ENCODE measurements at regions not wholly inside any gene's neighbourhood (a gene's known extent, or its start where the extent isn't known, plus 50 kb on each side); places are given as distances from the start of the nearest gene placed in this dataset.

DNA sequence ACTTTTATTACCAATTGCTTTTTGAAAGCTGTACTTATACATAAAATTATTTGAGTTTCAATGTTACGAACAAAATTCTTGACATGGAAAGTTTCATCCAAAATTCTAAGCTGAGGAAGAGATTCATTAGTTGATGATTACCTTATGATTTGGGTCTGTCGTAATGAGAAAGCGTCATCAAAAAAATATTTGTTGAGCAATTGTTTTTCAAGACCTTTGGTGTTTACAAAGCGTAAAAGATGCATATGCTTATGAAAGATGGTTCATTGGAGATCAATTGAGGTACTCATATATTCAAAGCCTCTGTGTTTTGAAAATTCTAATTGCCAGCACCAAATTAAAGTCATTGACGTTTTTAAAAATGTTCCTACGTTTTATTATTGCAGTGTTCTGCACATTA lies 110.5 kb upstream of the DOK5 start:
- DNase-seq: no peak

DNA sequence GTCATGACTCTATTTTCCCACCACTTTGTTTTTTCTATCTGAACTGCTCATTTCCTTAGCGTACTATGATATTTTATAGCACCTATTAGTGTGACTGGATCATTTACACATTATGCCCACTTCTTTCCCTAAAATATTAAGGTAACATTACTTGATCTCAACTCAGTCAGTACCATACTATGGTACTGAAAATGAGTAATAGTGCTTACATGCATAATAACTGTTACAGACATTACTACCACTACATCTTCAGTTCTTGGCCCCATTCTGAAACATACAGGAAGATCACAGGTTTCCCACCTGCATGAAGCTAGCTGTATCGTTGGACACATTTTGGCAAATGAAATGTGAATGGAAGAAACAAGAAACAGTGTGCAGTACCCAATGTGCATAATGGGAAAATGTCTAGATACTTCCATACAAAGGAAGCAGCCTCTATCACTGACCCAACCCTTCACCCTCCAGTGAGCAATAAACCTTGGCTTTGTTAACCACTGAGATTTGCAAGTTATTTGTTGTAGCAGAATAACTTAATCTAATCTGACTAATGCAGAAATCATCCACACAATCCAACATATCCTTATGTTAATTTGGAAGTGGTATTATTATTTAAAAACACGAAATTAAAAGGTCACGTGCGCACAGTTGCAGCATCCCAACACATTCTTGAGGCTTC lies 108.6 kb upstream of the DOK5 start:
- DNase-seq: no peak

DNA sequence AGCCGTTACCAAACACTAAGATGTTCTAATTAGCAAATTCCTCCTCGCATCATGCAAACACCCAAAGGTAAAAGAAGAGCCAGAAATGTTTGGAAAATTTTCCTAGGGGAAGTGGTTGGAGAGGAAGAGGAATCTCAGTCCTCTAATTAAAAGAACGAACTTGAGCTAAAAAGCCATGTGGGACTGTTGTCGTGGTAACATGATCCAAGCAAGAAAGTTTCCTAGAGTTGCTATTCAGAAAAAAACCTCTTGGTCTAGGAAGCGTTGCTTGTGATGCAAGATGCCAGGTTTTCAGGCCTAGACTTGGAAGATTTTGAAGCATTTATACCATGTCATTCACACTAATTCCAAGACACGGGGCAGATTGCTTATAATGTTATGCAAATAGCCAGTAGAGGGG lies 106.8 kb upstream of the DOK5 start:
- no peak for DNase-seq

DNA sequence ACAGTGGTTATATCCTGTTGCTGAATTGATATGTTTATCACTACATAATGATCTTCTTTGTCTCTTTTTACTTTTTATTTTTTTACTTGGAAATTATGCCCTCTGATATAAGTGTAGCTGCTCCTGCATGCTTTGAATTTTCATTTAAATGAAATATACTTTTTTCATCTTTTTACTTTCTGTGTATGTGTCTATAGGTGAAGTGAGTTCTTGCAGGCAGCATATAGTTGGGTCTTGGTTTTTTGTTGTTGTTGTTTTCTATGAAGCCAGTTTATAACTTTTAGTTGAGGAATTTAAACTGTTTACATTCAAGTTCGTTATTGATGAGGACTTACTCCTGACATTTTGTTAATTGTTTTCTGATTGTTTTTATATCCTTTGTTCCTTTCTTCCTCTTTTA lies 103.1 kb upstream of the DOK5 start:
- no peak for DNase-seq

DNA sequence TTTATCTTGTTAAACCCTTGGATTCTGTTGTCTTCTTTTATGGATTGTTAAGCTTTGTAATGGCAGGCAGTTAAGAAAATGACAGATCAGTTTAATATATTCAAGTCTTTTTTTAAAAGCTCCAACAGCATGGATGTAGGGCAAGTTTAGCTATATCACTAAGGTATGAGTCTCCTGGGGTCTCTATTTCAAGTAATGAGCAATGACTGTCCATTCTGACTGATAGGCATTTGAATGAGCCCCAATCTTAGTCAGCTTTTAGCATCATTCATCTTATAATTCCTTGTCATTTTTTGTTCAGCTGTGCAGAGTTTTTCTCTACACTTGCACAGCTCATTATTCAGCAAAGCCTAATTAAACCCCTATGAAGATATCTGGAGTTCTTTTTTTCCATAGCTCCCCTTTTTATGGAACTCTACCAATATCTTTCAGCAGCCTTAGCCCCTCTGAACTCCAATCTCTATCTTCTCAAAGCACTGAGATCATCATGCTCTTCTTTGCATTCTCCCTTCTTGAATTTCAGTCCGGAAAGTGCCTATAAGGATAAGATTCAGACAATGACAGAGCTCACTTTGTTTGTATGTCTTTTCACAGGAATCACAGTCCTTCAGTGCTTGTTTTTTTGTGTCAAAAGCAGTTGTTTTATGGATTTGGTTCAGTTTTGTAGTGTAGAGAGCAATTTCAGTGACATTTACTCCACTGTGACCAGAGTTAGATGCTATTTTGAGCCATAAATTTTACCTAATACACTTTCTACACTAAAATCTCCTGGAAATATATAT lies 97.2 kb upstream of the DOK5 start:
- no peak for DNase-seq

DNA sequence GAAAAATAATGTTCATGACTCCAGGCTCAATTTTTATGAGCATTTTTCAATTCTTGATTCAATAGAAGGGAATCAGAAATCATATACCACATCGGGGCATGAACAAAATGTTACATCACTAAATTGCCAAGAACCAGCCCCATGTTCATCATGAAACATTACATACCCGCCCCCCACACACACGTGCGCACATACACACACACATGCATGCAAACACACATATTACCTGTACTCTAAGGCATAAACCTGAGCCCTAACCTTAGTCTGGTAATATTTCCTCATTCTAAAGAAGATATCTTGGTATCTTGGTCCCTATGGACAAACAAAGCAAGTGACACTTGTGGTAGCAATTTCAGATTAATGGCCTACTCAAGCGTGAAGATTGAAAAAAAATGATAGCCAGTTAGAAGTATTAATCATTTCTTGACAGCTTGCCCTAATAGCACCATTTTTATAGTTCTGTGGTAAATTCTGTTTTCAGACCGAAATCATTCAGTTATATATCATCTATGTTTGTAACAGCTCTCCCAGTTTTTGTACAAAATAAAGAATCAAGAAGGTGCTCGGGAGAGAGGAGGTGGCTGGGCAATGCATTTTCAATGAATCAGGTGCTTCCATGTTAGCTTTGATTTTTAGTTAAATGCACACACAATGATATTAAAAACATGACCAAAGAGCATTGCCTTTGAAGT lies 95.4 kb upstream of the DOK5 start:
- no peak for DNase-seq

DNA sequence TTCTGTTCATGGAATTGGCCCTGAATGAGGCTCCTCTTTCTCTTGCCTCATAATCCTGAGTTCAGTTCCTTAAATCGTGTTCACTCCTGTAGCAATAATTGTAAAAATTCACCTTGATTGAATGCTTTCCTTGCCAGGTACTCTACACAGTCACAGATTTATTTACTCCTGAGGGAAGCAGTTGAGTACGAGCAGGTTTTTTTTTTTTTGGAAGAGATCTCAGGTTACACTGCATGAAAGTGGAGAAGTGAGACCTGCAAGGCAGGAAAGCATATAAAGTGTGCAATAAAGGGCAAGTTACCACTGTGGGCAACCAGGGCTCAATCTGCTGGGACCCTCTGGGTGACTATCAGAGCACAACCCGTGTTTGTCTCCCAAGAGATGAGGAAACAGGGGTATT lies 93.0 kb upstream of the DOK5 start:
- no peak for DNase-seq

DNA sequence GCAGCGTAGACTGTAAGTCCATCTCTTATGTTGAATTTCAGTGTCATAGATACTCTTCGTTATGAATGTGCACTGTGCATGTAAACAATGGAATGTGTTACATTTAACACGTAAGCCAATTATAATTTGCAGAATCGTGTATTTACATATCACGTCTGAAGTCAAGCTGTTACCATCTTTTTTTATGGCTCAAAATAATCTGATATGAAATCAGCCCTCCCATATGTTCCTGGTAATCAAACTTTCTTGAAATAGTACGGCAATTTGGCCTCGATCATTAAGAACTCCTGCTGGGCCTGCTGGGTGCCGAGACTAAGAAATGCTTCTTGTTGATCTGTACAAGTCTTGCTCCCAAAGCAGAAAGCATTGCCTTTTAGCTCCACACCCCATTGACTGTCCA lies 89.6 kb upstream of the DOK5 start:
- no peak for DNase-seq

DNA sequence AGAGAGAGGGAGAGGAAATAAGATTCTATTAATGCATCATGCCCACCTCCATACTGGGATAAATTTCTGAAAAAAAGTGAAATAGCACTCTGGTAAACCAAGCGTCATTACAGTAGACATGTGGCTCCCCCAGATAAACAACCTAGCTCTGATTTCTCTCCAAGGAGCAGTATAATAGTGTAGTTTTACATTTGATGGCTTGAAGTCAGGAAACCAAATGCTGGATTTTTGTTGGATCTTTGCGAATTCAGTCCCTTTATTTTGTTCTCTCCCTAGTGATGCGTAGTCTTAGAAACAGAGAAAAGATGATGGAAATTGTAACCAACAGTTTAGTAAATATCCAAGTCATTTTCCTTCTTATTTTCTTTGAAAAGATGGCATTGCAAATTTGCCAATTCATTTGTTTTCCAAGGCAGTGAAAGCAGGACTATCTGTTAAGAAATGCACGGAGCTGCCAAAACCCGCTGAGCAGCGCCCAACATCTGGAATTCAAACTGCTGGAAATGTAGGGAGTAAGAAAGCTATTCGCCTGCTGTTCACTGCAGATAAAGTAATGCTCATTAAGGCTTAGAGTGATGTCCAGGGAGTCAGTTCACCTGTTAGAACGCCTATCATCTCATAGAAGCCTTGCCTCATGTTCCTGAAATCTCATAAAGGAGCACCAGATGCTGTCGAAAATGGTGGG lies 85.7 kb upstream of the DOK5 start:
- DNase-seq: no peak

DNA sequence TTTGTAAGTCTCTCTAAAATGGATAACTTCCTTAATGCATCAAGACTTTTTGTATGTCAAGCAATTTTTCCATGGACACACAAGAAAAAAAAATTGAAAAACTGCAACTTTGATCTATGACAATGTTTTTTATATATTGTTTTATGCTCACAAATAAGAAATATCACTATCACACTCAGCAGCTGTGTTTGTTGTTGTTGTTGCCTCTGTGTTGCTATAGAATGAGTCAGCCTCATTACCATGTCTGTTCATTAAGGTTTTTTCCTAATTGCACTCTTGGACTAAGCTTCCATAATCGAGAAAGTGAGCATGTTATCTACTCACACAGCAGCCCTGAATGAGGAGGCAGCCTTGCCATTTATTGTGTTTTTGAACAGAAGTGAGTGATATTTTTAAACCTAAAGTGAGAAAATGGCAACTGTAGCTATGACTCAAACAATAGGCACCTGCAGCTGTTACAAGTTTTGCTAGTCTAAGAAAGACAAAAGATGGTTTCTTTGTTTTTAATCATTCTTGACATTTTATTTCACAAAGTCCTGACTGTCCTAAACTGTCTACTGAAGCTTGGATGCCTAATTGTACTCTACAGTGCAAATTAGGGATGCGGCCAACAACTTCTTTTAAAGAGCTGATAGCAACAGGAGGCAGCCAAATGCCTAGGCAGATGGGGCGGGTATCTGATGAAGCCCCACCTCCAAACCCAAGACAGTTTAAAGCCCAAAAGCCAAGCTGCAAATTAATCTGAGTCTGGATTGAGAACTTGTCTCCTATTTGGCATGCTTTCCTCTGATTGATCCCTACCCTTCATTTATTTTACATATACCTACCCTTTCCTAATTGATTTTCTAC lies 77.9 kb upstream of the DOK5 start:
- no peak for DNase-seq

DNA sequence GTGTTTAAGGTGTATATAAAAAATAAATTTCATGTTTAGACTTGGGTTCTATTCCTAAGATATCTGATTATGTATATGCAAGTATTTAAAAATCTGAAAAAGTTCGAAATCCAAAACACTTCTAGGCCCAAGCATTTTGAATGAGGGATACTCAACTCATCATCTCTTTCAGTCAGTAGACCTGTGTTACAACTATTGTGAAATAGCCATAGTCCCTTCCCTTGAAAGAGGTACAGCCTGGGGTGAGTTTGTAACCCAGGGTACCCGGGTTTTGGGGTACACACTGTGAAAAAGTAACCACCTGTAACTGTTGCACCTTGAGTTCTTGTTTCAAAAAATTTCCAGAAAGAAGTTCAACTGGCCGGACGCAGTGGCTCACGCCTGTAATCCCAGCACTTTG lies 76.6 kb upstream of the DOK5 start:
- no peak for DNase-seq

DNA sequence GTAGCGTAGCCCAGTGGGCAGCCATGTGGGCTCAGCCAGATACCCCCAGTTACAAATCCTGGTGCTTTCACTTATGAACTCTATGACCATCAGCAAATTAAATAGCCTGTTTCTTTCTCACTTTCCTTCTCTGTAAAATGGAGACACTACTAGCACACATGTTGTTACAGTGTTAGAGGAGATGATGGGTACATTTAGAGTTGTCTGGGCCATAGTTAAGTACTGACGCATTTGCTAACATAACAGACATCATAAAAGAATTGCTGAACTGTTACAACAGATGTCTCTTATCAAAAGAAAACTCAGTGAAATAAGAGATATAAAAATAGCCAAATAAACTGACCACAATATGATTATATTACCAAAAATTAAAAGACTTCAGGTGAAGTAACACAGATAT lies 69.9 kb upstream of the DOK5 start:
- DNase-seq: no peak

DNA sequence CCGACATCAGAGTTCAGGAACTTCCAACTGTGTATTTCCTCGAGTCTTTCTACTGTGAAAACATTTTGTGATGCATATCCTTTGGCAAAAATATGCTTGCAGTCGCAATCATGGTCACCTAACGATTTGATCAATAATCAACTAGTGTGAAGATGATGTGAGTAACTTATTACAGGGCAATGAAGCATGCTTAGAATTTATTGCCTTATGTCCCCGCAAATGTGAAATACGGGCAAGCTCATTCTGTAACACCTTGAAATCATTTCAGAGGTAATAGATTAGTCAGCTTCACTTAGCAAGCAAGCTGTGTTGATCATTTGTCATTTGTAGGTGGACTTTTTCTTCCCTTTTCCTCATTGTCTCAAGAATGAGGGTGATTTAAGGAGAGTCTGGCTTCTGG lies 67.9 kb upstream of the DOK5 start:
- no peak for DNase-seq

DNA sequence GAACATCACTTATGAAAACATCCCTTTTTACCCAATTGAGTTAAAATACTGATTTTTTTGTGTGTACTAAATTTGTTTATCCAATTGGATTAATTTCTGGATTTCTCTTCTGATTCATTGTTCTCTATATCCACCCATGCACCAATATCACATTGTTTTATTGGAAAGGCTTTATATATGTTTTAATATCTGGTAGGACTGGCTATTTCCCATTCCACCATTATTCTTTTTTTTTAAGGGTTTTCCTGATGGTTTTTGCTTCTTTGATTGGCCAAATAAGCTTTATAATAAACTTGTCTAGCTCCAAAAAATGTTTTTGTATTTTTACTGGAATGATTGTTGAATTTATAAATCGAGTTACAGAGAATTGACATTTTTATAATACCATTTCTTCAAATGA lies 59.4 kb upstream of the DOK5 start:
- DNase-seq: no peak

DNA sequence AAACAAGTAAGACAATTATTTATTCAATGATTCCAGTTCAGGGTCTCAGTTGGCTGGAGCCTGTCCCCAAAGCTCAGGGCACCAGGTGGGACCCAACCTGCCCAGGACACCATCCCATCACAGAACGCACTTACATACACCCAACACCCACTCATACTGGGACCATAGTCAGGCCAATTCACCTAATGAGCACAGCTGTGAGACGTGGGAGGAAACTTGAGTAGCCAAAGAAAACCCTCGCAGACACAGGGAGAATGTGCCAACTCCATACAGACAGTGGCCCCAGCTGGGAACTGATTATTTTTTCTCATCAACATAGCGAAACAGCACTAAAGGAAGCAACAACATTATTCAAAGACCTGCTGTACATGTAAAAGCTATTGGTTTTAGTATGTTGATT lies 58.6 kb upstream of the DOK5 start:
- no peak for DNase-seq

DNA sequence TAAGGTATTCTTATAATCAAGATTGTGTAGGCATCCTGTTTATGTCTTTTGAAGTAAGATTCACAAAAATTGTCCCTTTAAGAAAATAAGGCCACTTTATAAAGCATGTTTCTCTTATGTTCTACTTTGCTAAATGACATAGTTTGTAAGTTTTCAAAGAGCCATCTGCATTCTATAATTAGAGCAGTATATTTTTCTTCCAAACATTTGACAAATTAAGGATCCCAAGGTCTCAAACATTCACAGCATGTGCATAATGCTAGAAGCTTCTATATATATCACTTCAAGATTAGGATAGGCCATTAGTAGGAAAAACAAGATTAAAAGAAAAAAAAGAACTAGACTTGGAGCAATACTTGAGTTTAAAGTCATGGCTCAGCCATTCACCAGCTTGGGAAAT lies 55.9 kb upstream of the DOK5 start:
- DNase-seq: no peak

Data from hematopoietic multipotent progenitor cell treated with erythropoietin and hydrocortisone succinate and interleukin-3 and kit ligand, for 4 days (in vitro differentiated cells).